ENCODE measurements at regions not wholly inside any gene's neighbourhood (a gene's known extent, or its start where the extent isn't known, plus 50 kb on each side); places are given as distances from the start of the nearest gene placed in this dataset.
"Not testable (repeated sequence)": the region's sequence is repeated elsewhere in the genome, so short reads cannot be mapped to it uniquely, and the experiment has no call there.

GRCh38 chr5:57938174-57938557, 455.6 kb upstream of the ACTBL2 start:
- TF ChIP-seq, protein P1, sequence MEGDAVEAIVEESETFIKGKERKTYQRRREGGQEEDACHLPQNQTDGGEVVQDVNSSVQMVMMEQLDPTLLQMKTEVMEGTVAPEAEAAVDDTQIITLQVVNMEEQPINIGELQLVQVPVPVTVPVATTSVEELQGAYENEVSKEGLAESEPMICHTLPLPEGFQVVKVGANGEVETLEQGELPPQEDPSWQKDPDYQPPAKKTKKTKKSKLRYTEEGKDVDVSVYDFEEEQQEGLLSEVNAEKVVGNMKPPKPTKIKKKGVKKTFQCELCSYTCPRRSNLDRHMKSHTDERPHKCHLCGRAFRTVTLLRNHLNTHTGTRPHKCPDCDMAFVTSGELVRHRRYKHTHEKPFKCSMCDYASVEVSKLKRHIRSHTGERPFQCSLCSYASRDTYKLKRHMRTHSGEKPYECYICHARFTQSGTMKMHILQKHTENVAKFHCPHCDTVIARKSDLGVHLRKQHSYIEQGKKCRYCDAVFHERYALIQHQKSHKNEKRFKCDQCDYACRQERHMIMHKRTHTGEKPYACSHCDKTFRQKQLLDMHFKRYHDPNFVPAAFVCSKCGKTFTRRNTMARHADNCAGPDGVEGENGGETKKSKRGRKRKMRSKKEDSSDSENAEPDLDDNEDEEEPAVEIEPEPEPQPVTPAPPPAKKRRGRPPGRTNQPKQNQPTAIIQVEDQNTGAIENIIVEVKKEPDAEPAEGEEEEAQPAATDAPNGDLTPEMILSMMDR (IDR thresholded peaks at IDR 0.05; ENCODE audit: low read depth, low read length) = no peak
- no peak for DNase-seq (ENCODE audit: extremely low read depth, low read depth)

- TF ChIP-seq, protein P1 (IDR thresholded peaks at IDR 0.05; ENCODE audit: low read depth, low read length) = no peak
- no peak for DNase-seq (ENCODE audit: extremely low read depth, low read depth)
Measured at GRCh38 chr5:57937501-57938173, 455.0 kb upstream of the ACTBL2 start.

- TF ChIP-seq, protein P1 (IDR thresholded peaks at IDR 0.05; ENCODE audit: low read depth, low read length) = no peak
- DNase-seq (ENCODE audit: extremely low read depth, low read depth) = no peak
Measured at GRCh38 chr5:57937025-57937424, 454.4 kb upstream of the ACTBL2 start.

GRCh38 chr5:57932761-57933160, 450.1 kb upstream of the ACTBL2 start:
- TF ChIP-seq, protein P1 (IDR thresholded peaks at IDR 0.05; ENCODE audit: low read depth, low read length) = no peak
- DNase-seq (ENCODE audit: extremely low read depth, low read depth) = no peak

- TF ChIP-seq, protein P1 (IDR thresholded peaks at IDR 0.05; ENCODE audit: low read depth, low read length) = no peak
- DNase-seq (ENCODE audit: extremely low read depth, low read depth) = no peak
Measured at GRCh38 chr5:57931807-57932206, 449.2 kb upstream of the ACTBL2 start.

- no peak for DNase-seq (ENCODE audit: extremely low read depth, low read depth)
- TF ChIP-seq, protein P1 (IDR thresholded peaks at IDR 0.05; ENCODE audit: low read depth, low read length) = no peak
Measured at GRCh38 chr5:57931352-57931751, 448.7 kb upstream of the ACTBL2 start.

DNA sequence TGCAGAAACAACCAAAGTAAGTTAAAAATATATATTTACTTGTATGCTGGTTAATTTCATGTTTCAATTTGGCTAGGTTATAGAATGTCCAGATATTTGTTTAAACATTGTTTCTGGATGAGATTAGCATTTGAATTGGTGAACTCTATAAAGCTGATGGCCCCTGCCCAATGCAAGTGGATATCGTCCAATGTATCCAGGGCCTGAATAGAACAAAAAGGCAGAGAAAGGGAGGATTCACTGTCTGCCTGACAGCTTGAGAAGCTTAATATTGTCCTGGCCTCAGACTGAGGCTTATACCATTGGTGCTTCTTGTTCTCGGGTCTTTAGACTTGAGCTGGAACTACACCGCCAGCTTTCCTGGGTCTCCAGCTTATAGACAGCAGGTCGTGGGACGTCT, 446.7 kb upstream of the ACTBL2 start:
- DNase-seq (ENCODE audit: extremely low read depth, low read depth) = no peak
- TF ChIP-seq, protein P1 (IDR thresholded peaks at IDR 0.05; ENCODE audit: low read depth, low read length) = no peak

- not testable (repeated sequence) for DNase-seq (ENCODE audit: extremely low read depth, low read depth)
Measured at GRCh38 chr5:57923094-57923493, 440.5 kb upstream of the ACTBL2 start.

Measured in AG09319 (cell line).